HepG2 (cell line): ENCODE measurements at regions not wholly inside any gene's neighbourhood (a gene's known extent, or its start where the extent isn't known, plus 50 kb on each side); places are given as distances from the start of the nearest gene placed in this dataset.

ENCODE experiments used
- ATAC-seq: fragments of 200-7000 bp; cut with Tn5 transposase; 3 replicates; pipeline ENCODE4 v1.9.1; 2020; ENCODE audit warnings: mild to moderate bottlenecking, moderate library complexity
- BruUV-seq: library from RNA; stranded (reverse); fragments of 400-500 nt; replicated peaks from 2 replicates; lab custom pipeline; 2021; lab: Mats Ljungman, UMichigan
- CTCF ChIA-PET: fragments of 300-600 bp; formaldehyde crosslinking; extraction: SDS; loops from one replicate; lab custom pipeline; 2021; ENCODE audit warnings: low total read pairs, inconsistent platforms, low intra/inter-chr PET ratio; lab: Yijun Ruan, JAX
- POLR2A ChIA-PET: fragments of 350-600 bp; sonication (Branson Sonifier 250); formaldehyde crosslinking; loops from one replicate; lab custom pipeline; 2020; ENCODE audit warnings: antibody characterized with exemption, inconsistent platforms; lab: Yijun Ruan, JAX
- DNase-seq: peaks from one replicate; pipeline ENCODE4 v3.0.0-alpha.2; 2015; ENCODE audit warnings: low spot score
- FAIRE-seq: peaks from 3 replicates; lab custom pipeline; 2011; peaks lifted over from hg19 to GRCh38; lab: Jason Lieb, UNC
- H2AFZ ChIP-seq: one replicate; pipeline ENCODE4 v1.6.1; 2011; ENCODE audit warnings: low read length, inconsistent platforms
- H3K27ac ChIP-seq: fragments of 300-600 bp; 3 replicates; pipeline ENCODE4 v1.8.0; 2011; ENCODE audit warnings: mixed run types, mild to moderate bottlenecking, mixed read lengths, low read length, inconsistent platforms; ENCODE audit not compliant: insufficient read depth; ENCODE audit errors: extremely low read length
- H3K27me3 ChIP-seq, 2 experiments: fragments of 200-600 bp in 1 of 2; 2 replicates in 1 of 2; 3 replicates in 1 of 2; pipeline versions ENCODE4 v1.6.0 to v1.8.0; 2011; ENCODE audit warnings: low read length in 2 of 2, mild to moderate bottlenecking in 2 of 2, moderate library complexity in 2 of 2, inconsistent platforms in 1 of 2; ENCODE audit not compliant: insufficient read depth in 2 of 2, control insufficient read depth in 1 of 2
- H3K36me3 ChIP-seq, 2 experiments: fragments of 200-600 bp in 1 of 2; replicated peaks in 1 of 2; 2 replicates in 1 of 2; 3 replicates in 1 of 2; pipeline versions ENCODE4 v1.5.1 to v1.8.0; 2011; ENCODE audit warnings: low read length in 2 of 2, inconsistent platforms in 1 of 2; ENCODE audit not compliant: insufficient read depth in 2 of 2, control insufficient read depth in 1 of 2
- H3K4me1 ChIP-seq: 2 replicates; pipeline ENCODE4 v1.5.1; 2012; ENCODE audit warnings: low read length, inconsistent platforms; ENCODE audit not compliant: insufficient read depth
- H3K4me2 ChIP-seq: 2 replicates; pipeline ENCODE4 v1.6.0; 2011; ENCODE audit warnings: low read depth, low read length, inconsistent platforms
- H3K4me3 ChIP-seq, 3 experiments: fragments of 200-600 bp in 1 of 3; sonication (generic), shearing (Covaris generic) in 1 of 3; replicated peaks in 1 of 3; 2 replicates each; pipeline ENCODE4 v1.5.1; 2011 to 2016; ENCODE audit warnings: low read length in 3 of 3, inconsistent platforms in 2 of 3, low read depth in 2 of 3, mild to moderate bottlenecking in 2 of 3, control low read depth in 1 of 3, mixed read lengths in 1 of 3; ENCODE audit not compliant: insufficient read depth in 1 of 3
- H3K79me2 ChIP-seq: one replicate; pipeline ENCODE4 v1.6.1; 2011; ENCODE audit warnings: low read length, inconsistent platforms; ENCODE audit not compliant: insufficient read depth
- H3K9ac ChIP-seq: 2 replicates; pipeline ENCODE4 v1.6.0; 2011; ENCODE audit warnings: mild to moderate bottlenecking, low read depth, low read length, inconsistent platforms; ENCODE audit not compliant: insufficient read depth
- H3K9me3 ChIP-seq: 2 replicates; pipeline ENCODE4 v1.5.1; 2012; ENCODE audit warnings: mild to moderate bottlenecking, low read length
- H4K20me1 ChIP-seq: 2 replicates; pipeline ENCODE4 v1.6.0; 2011; ENCODE audit warnings: inconsistent platforms, mild to moderate bottlenecking, low read length, moderate library complexity; ENCODE audit not compliant: insufficient read depth
- ARID5B ChIP-seq: IDR thresholded peaks from 2 replicates; pipeline ENCODE4 v1.4.0; 2020; ENCODE audit warnings: mild to moderate bottlenecking, missing genetic modification reagents
- GFI1 ChIP-seq: sonication (generic); formaldehyde crosslinking; IDR thresholded peaks from 2 replicates; pipeline ENCODE4 v1.5.0; 2020; ENCODE audit warnings: missing genetic modification reagents, mild to moderate bottlenecking, borderline replicate concordance
- GLI4 ChIP-seq: sonication (generic); formaldehyde crosslinking; IDR thresholded peaks from 2 replicates; pipeline ENCODE4 v1.5.1; 2020; ENCODE audit warnings: missing genetic modification reagents, mild to moderate bottlenecking, moderate library complexity, borderline replicate concordance
- HES4 ChIP-seq: sonication (generic); formaldehyde crosslinking; IDR thresholded peaks from 2 replicates; pipeline ENCODE4 v1.9.0; 2021; ENCODE audit warnings: mild to moderate bottlenecking, missing genetic modification reagents, borderline replicate concordance
- KDM2A ChIP-seq: sonication (generic); formaldehyde crosslinking; IDR thresholded peaks from 2 replicates; pipeline ENCODE4 v1.4.0; 2020; ENCODE audit warnings: low read depth, missing genetic modification reagents, borderline replicate concordance
- KDM6A ChIP-seq: IDR thresholded peaks from 2 replicates; pipeline ENCODE4 v1.6.1; 2016; ENCODE audit warnings: low read depth
- MBNL3 ChIP-seq: fragments of 250-450 bp; sonication (Bioruptor Pico); conservative IDR thresholded peaks from 2 replicates; pipeline ENCODE4 v1.8.0; 2022; ENCODE audit warnings: mild to moderate bottlenecking, inconsistent platforms
- MEIS1 ChIP-seq: sonication (generic); formaldehyde crosslinking; IDR thresholded peaks from 2 replicates; pipeline ENCODE4 v1.9.0; 2021; ENCODE audit warnings: mild to moderate bottlenecking, missing genetic modification reagents, moderate library complexity, borderline replicate concordance
- REL ChIP-seq: sonication (generic); formaldehyde crosslinking; conservative IDR thresholded peaks from 2 replicates; pipeline ENCODE4 v1.8.0; 2022; ENCODE audit warnings: mild to moderate bottlenecking, missing genetic modification reagents, moderate library complexity
- SCMH1 ChIP-seq: sonication (generic); formaldehyde crosslinking; IDR thresholded peaks from 2 replicates; pipeline ENCODE4 v1.9.0; 2021; ENCODE audit warnings: missing genetic modification reagents, mild to moderate bottlenecking, borderline replicate concordance
- SRSF9 ChIP-seq: fragments of 200-400 bp; formaldehyde crosslinking; IDR thresholded peaks from 2 replicates; pipeline ENCODE4 v1.6.1; 2018; ENCODE audit warnings: borderline replicate concordance, mild to moderate bottlenecking, low read depth, low read length; ENCODE audit not compliant: insufficient read depth, poor library complexity, severe bottlenecking
- ZBTB4 ChIP-seq: sonication (generic); formaldehyde crosslinking; IDR thresholded peaks from 2 replicates; pipeline ENCODE4 v1.4.0; 2020; ENCODE audit warnings: missing genetic modification reagents, mild to moderate bottlenecking, borderline replicate concordance
- ZBTB8A ChIP-seq: sonication (generic); formaldehyde crosslinking; IDR thresholded peaks from 2 replicates; pipeline ENCODE4 v1.4.0; 2020; ENCODE audit warnings: mild to moderate bottlenecking, low read depth, missing genetic modification reagents, borderline replicate concordance
- ZMAT5 ChIP-seq: sonication (generic); formaldehyde crosslinking; IDR thresholded peaks from 2 replicates; pipeline ENCODE4 v1.5.0; 2020; ENCODE audit warnings: mild to moderate bottlenecking, low read depth, missing genetic modification reagents, borderline replicate concordance
- ZNF451 ChIP-seq: sonication (generic); formaldehyde crosslinking; IDR thresholded peaks from 2 replicates; pipeline ENCODE4 v1.5.0; 2020; ENCODE audit warnings: mild to moderate bottlenecking, missing genetic modification reagents
- ZNF580 ChIP-seq: IDR thresholded peaks from 2 replicates; pipeline ENCODE4 v1.6.1; 2016; ENCODE audit warnings: low read depth, borderline replicate concordance
- ZNF879 ChIP-seq: sonication (generic); formaldehyde crosslinking; IDR thresholded peaks from 2 replicates; pipeline ENCODE4 v1.8.1; 2023; ENCODE audit warnings: missing genetic modification reagents
- WGBS: methylation state at CpG from one replicate; pipeline ENCODE4 v1.1.6; 2017; ENCODE audit warnings: low lambda C conversion rate; 5-methylcytosine and 5-hydroxymethylcytosine counted together
- in situ Hi-C: cut with HindIII; loops from 2 replicates; pipeline ENCODE4 v1.10.0; 2017; ENCODE audit warnings: low pct_unique_long_range_greater_than_20kb; ENCODE audit not compliant: extremely low pct_ligation_motif_present
- intact Hi-C: fragments of 100-400 bp; cut with micrococcal nuclease; formaldehyde crosslinking; loops from one replicate; pipeline ENCODE4 v1.10.0; 2022; ENCODE audit not compliant: unreplicated experiment

GRCh38 chr3:191030929-191031328 lies 168.1 kb upstream of the OSTN start (continued):
- TF ChIP-seq ZBTB4 (CRISPR knock-in tag) (no peak), SRSF9 (no peak), ZNF451 (CRISPR knock-in tag) (no peak), ZNF879 (CRISPR knock-in tag) (no peak), ZNF580 (CRISPR knock-in tag) (no peak), GFI1 (CRISPR knock-in tag) (no peak)

- Histone ChIP-seq H3K4me3 (no peak overlapping the region), H3K9ac (no peak overlapping the region), H3K9me3 (no peaks in the 10 kb centered on the region), H3K27ac (no peak overlapping the region), H3K27me3 (no peaks in the 10 kb centered on the region), H3K4me2 (no peak overlapping the region), H3K4me1 (no peaks in the 10 kb centered on the region), H3K36me3 (no peaks in the 10 kb centered on the region), H3K79me2 (no peaks in the 10 kb centered on the region), H4K20me1 (no peaks in the 10 kb centered on the region), H2AFZ (no peak overlapping the region)
- CTCF ChIA-PET, result no interaction called here
- ATAC-seq (no peak), FAIRE-seq (no peak), DNase-seq (no peak)
- in situ Hi-C loops (no loop called here), intact Hi-C loops (no loop called here)
- POLR2A ChIA-PET, result no interaction called here
- BruUV-seq, result no TSS peak
- WGBS, result 30% methylated on average over 3 of the region's 3 CpGs
- TF ChIP-seq MEIS1 (CRISPR knock-in tag), result no peak
- no peak for TF ChIP-seq KDM2A (CRISPR knock-in tag)
- TF ChIP-seq GLI4 (CRISPR knock-in tag), result no peak
- TF ChIP-seq ZBTB8A, result no peak
- TF ChIP-seq SCMH1 (CRISPR knock-in tag), result no peak
- no peak for TF ChIP-seq ARID5B
- no peak for TF ChIP-seq REL (CRISPR knock-in tag)
- TF ChIP-seq ZMAT5 (CRISPR knock-in tag), result no peak
- TF ChIP-seq KDM6A (CRISPR knock-in tag), result no peak
- no peak for TF ChIP-seq HES4 (CRISPR knock-in tag)
- TF ChIP-seq MBNL3 (CRISPR knock-in tag), result no peak
Measured at GRCh38 chr3:191030491-191030890, 168.0 kb upstream of the GMNC start.
